Parathyroid adenoma (tissue), 2 donors: ENCODE measurements at regions not wholly inside any gene's neighbourhood (a gene's known extent, or its start where the extent isn't known, plus 50 kb on each side); places are given as distances from the start of the nearest gene placed in this dataset.

Experiments used
- H2AFZ ChIP-seq: fragments of 300-600 bp; sonication (generic); one replicate; pipeline ENCODE4 v1.7.0; 2017; ENCODE audit warnings: antibody characterized with exemption, mild to moderate bottlenecking
- H3K27ac ChIP-seq: fragments of 300-600 bp; sonication (generic); one replicate; pipeline ENCODE4 v1.7.0; 2017
- H3K27me3 ChIP-seq: fragments of 300-600 bp; sonication (generic); one replicate; pipeline ENCODE4 v1.7.0; 2017; ENCODE audit warnings: low read length; ENCODE audit not compliant: control insufficient read depth, insufficient read depth
- H3K36me3 ChIP-seq: fragments of 300-600 bp; sonication (generic); one replicate; pipeline ENCODE4 v1.7.0; 2017; ENCODE audit warnings: low read length; ENCODE audit not compliant: control insufficient read depth, insufficient read depth
- H3K4me1 ChIP-seq: fragments of 300-600 bp; sonication (generic); one replicate; pipeline ENCODE4 v1.7.0; 2017; ENCODE audit warnings: control low read depth
- H3K4me2 ChIP-seq: fragments of 300-600 bp; sonication (generic); one replicate; pipeline ENCODE4 v1.7.0; 2017; ENCODE audit warnings: low read length
- H3K4me3 ChIP-seq: fragments of 300-600 bp; sonication (generic); one replicate; pipeline ENCODE4 v1.7.0; 2017; ENCODE audit warnings: low read depth, low read length
- H3K79me2 ChIP-seq: fragments of 300-600 bp; sonication (generic); one replicate; pipeline ENCODE4 v1.7.0; 2017; ENCODE audit warnings: control low read depth
- H3K9ac ChIP-seq: fragments of 300-600 bp; sonication (generic); one replicate; pipeline ENCODE4 v1.7.0; 2017; ENCODE audit warnings: mild to moderate bottlenecking
- H3K9me3 ChIP-seq: fragments of 300-600 bp; sonication (generic); one replicate; pipeline ENCODE4 v1.7.0; 2017; ENCODE audit warnings: low read length; ENCODE audit not compliant: control insufficient read depth
- CTCF ChIP-seq: fragments of 300-600 bp; sonication (generic); IDR thresholded peaks from one replicate; pipeline ENCODE4 v1.7.0; 2017; ENCODE audit warnings: antibody characterized with exemption, mild to moderate bottlenecking
- donor health status: primary hyperparathyroidism.

- H3K4me2 ChIP-seq, result no peak overlapping the region
- H3K4me1 ChIP-seq, result no peaks in the 10 kb centered on the region
- no peaks in the 10 kb centered on the region for H3K9me3 ChIP-seq
- no peaks in the 10 kb centered on the region for H3K79me2 ChIP-seq
- TF ChIP-seq CTCF, result no peak
- H2AFZ ChIP-seq, result no peak overlapping the region
- no peaks in the 10 kb centered on the region for H3K27me3 ChIP-seq
- H3K27ac ChIP-seq, result no peak overlapping the region
- H3K9ac ChIP-seq, result no peak overlapping the region
- H3K36me3 ChIP-seq, result no peaks in the 10 kb centered on the region
- no peak overlapping the region for H3K4me3 ChIP-seq
Observed at GRCh38 chr10:118977022-118977599, 52.4 kb upstream of the NANOS1 start.

- H3K9me3 ChIP-seq, result no peaks in the 10 kb centered on the region
- H2AFZ ChIP-seq, result no peak overlapping the region
- TF ChIP-seq CTCF, result no peak
- H3K27me3 ChIP-seq, result no peaks in the 10 kb centered on the region
- H3K4me1 ChIP-seq, result no peaks in the 10 kb centered on the region
- no peak overlapping the region for H3K9ac ChIP-seq
- H3K27ac ChIP-seq, result no peak overlapping the region
- no peaks in the 10 kb centered on the region for H3K79me2 ChIP-seq
- no peaks in the 10 kb centered on the region for H3K36me3 ChIP-seq
- H3K4me3 ChIP-seq, result no peak overlapping the region
- H3K4me2 ChIP-seq, result no peak overlapping the region
Observed at GRCh38 chr10:118977835-118978234, 51.7 kb upstream of the NANOS1 start.

GRCh38 chr10:118978316-118978997 is 51.1 kb upstream of the NANOS1 start:
- no peaks in the 10 kb centered on the region for H3K4me1 ChIP-seq
- H3K27me3 ChIP-seq, result no peaks in the 10 kb centered on the region
- no peak for TF ChIP-seq CTCF
- no peaks in the 10 kb centered on the region for H3K9me3 ChIP-seq
- H3K27ac ChIP-seq, result no peak overlapping the region
- no peak overlapping the region for H3K4me2 ChIP-seq
- H3K4me3 ChIP-seq, result no peak overlapping the region
- no peaks in the 10 kb centered on the region for H3K79me2 ChIP-seq
- no peak overlapping the region for H2AFZ ChIP-seq
- no peak overlapping the region for H3K9ac ChIP-seq
- H3K36me3 ChIP-seq, result no peaks in the 10 kb centered on the region

- Histone ChIP-seq H3K4me1 (no peaks in the 10 kb centered on the region), H3K4me2 (no peak overlapping the region), H3K4me3 (no peak overlapping the region), H3K27me3 (no peaks in the 10 kb centered on the region), H2AFZ (no peak overlapping the region), H3K9me3 (no peaks in the 10 kb centered on the region), H3K27ac (no peak overlapping the region), H3K36me3 (no peaks in the 10 kb centered on the region), H3K9ac (no peak overlapping the region), H3K79me2 (no peaks in the 10 kb centered on the region)
- no peak for TF ChIP-seq CTCF
Observed at GRCh38 chr10:118978998-118979350, 50.5 kb upstream of the NANOS1 start.

- Histone ChIP-seq H3K79me2 (no peaks in the 10 kb centered on the region), H3K4me3 (no peak overlapping the region), H3K9me3 (no peaks in the 10 kb centered on the region), H2AFZ (no peak overlapping the region), H3K27ac (no peak overlapping the region), H3K4me2 (no peak overlapping the region), H3K9ac (no peak overlapping the region), H3K4me1 (no peaks in the 10 kb centered on the region), H3K27me3 (no peaks in the 10 kb centered on the region), H3K36me3 (no peaks in the 10 kb centered on the region)
- TF ChIP-seq CTCF, result no peak
Observed at GRCh38 chr10:118979661-118980060, 49.9 kb upstream of the NANOS1 start.
